NCI-H460 (cell line): ENCODE measurements at regions not wholly inside any gene's neighbourhood (a gene's known extent, or its start where the extent isn't known, plus 50 kb on each side); places are given as distances from the start of the nearest gene placed in this dataset.

Experiments used
- DNase-seq: peaks from one replicate; pipeline ENCODE4 v3.0.0-alpha.2; 2016; ENCODE audit warnings: low read depth; ENCODE audit errors: extremely low read depth

DNA sequence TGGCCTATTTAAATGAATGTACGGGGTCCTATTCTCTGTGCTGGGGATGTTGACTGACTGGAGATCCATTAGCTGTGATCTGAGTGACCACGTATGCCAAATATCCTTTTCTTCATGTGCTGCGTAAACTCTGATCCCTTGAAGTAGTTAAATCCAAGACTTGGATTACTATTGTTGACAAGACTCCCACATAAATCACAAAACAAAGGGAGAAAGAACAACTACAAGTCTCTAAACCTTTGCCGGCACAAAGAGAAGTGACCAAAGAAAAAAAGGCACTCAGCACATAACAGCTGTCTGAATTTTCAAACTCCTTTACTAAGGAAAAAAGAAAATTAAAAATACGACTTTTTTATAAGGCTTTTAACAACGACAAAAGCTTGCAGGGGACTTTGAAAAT is 559.9 kb upstream of the CDH8 start:
- DNase-seq, result no peak

DNA sequence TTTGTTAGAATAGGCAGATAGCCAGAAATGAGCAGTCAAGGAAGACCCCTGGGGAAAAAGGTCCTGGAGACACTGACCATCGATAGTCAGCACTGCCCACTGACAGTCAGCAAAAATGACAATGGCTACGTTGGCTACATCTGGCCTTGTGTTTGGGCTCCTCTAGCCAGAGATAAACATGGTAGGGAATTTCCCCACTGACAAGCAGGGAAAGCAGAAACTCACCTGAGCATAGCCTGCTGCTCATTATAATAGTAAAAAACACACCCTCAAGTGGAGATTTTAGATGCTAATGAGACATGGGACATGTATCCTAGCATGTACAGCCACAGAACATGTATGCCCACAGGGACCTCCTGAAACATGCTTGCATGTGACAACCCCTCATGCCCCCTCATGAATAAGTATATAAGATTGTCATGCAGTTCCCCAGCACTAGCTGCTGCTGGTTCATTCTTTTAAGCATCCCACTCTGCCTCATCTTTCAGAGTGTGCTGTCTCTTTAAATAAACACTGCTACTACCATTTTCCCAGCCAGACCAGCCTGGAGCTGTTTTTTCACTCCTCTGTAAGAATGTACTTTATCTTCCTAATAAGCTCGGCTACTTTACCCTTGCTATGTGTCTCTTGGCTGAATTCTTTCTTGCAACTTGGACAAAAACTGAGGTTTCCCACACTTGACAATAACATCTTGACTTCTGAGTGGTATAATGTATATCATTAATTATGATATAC is 550.1 kb upstream of the CDH8 start:
- no peak for DNase-seq

DNA sequence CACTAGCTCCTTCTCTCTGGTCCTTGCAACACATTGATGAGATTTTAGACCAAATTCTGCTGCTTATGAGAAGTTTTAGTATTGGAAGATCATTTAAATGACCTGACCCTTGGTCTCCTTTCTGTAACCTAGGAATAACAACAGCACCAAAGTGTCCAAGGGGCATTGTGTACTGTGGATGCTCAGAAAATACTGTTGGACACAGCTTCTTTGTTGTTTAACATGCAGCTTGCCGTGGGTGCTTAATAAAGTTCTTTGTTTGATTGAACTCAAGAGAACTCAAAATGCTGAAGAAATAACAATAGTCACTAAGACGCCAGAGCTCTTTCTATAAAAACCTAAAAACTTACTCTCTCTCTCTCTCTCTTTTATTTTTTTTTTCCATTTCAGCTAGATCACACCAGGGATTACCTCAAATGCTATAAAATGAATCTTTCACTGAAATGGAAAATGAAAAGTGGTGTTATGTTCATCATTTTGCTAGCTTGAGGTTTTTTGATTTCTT is 548.9 kb upstream of the CDH8 start:
- DNase-seq, result no peak

DNA sequence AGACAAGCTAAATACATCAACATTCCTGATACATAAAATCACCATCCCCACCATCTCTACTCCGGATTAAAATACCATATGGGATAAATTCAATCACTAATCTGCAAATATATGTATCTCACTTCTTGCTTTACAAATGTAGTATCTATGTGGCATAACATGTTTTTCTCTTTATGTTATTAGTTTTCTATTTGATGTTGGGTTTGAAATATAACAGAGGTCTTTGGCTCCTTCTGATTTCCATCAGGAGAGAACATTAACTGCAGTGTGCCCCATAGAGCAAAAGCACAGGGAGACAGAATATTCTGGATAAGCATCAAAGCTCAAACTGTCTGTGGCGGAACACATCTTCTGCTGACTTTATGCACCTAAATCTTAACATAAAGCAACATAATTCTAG is 547.2 kb upstream of the CDH8 start:
- no peak for DNase-seq

DNA sequence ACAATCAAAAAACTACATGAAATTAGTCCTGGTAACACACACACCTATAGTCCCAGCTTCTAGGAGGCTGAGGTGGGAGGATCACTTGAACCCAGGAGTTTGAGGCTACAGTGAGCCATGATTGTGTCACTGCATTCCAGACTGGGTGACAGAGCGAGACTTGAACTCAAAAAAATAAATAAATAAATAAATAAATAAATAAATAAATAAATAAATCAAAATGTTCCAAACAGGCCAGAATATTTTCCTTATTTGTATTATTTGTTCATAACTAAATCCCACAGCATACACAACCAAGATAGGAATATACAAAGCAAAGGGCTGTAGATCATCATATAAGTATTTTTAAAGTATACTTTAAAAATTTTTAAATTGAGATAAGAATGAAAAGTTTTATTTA is 537.2 kb upstream of the CDH8 start:
- no peak for DNase-seq

DNA sequence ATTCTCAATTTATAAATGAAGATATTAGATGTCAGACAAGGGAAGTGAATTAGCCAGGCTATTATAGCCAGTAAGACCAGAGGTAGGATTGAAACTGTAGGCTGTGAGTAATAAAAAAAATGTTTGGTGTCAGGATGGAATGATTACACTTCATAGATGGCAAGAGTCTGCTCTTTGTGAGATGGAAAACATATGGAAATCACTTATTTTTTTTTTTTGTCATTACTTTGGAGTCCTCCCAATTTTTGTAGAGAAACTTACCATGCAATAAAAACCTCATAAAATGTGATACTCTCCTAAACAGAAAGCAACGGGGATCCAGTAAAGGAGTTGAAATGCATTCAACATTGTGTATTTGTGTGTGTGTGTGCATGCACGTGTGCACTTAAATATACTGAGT is 532.7 kb upstream of the CDH8 start:
- no peak for DNase-seq

DNA sequence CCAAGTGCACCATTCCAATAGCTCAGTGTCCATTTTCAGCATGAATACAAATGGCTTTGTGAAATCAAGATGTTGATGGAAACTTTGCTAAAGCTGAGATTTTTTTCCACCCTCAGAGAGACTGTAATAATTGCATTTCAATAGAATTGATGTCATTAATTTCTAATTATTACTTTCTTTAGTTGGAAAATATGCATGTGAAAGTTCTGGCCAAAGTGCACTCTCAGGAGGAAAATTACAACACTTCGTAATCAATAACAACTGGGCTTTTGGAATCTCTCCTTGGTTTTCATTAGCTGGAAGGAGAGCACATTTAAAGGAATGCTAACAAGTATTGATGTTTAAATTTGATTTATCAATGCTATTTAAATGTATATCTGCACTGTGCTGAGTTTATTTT is 529.5 kb upstream of the CDH8 start:
- DNase-seq, result no peak

DNA sequence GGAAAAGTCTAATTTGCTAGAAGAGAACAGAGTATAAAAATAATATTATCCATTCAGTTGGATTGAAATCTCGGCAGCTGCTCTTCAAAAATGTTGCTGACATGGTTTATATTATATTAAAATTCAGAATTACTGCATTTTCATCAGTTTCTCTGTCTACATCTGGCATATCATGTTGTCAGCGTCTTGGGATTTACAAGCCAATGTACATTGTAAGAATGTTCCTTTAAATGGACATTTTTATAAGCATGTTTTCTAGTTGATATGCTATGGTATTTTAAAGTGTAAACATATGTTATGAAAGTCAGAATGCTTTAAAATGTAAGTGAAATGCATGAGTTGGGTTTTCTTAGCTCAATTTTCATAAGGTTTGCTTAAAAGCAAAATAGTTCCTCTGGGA is 528.1 kb upstream of the CDH8 start:
- DNase-seq, result no peak

DNA sequence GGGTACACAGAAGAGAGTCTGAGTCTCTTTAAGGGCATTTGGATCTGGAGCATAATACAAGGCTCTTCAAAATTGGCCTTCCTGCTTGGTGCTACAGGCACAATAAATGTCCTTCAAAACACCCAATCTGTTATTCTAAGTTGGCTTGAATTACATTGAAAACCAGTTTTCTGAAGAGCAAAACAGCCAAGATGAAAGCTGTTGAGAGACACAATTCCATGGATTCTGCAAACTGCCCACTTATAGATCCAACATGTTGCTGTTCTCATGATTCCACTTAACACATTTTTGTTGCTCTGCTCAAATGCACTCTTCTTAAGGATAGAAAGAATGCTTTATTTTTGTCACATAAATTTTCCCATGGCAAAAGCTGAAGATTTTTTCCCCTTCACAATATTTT is 525.9 kb upstream of the CDH8 start:
- no peak for DNase-seq

DNA sequence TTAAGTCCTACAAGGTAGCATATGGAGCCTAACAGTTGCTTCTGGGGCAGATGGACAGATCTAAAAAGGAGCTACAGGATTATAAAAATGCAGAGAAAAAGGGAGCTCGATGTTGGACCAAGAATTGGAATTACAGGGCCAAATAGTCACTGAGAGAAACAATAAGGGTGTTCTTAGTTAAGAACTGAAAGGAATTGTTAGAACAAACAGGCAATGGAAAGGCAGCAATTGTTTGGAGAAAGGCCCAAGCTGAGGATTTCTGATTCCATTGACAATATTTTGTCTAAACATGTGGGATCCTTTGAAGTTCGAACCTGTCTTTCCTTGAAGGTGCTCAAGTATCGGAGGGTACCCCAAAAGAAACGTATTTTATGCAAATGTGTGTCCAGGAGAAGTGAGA is 513.6 kb upstream of the CDH8 start:
- no peak for DNase-seq

DNA sequence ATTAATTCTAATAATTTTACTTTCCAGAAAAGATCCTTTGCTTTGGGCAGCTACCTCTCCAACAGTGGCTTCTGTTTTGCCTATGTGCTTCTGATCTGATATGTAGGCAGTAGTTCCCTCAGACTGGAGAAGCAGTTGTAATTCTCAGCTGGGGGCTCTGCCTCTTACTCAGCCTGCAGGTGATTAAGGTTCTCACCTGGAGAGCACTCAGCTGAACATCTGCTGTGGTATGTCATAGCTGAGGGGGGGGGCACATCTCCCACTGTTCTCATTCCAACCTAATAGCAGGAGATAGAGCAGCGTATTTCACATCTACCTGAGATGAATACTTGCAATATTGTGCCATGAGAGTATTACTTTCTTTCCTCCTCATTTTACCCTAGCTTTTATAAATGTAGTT is 511.9 kb upstream of the CDH8 start:
- DNase-seq, result no peak

DNA sequence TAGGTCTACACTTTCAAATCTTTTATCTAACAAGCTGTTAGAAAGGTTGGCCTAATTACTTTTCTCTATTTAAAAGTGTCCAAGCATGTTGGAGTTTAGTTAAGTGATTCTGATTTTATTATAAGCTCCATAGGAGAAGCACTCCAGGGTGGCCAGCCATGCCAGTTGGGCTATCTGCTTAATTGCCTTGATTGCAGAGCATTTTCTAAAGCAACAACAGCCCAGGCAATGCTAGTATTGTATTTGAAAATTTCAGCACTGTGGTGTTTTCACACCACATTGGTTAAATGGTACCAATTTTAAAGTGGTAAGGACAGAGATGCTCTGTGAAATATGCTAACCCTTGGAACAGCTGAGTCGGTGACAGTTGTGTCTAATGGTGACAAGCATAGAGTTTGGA is 510.5 kb upstream of the CDH8 start:
- DNase-seq, result no peak

DNA sequence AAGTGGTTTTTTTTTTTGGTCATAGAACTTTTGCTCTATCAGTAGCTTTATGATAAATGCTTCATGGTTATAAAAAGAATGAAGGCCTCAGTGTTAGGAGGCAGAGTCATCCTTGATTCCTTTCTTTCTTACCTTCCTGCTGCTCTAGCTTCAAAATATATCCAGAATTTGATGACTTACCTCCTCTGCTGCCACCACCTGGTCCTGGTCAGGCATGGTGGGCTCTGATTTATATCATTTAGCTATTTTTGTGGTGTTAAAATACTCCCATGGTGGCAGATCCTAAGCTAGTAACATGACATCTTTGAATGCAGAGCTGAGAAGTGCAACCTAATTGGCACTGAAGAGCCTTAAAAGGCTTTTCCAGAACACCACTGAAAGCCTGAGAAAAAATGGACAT is 508.8 kb upstream of the CDH8 start:
- DNase-seq, result no peak

DNA sequence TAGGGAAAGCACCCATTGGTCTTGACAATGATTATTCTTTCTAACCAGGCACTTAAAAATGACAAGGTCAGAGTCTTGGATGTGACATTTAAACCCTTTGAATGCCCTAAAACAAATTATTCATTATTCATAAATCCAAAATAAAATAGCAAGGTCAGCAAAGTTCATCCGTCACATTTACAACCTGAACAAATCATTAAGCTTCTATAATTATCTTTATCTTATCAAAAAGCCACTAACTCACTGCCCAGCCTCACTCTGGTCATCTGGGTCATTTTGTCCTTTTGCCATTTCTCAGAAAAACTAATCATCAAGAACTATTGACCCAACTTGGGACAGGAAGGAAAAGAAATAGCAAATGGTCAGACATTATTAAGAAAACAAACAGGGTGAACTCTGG is 507.3 kb upstream of the CDH8 start:
- DNase-seq, result no peak

DNA sequence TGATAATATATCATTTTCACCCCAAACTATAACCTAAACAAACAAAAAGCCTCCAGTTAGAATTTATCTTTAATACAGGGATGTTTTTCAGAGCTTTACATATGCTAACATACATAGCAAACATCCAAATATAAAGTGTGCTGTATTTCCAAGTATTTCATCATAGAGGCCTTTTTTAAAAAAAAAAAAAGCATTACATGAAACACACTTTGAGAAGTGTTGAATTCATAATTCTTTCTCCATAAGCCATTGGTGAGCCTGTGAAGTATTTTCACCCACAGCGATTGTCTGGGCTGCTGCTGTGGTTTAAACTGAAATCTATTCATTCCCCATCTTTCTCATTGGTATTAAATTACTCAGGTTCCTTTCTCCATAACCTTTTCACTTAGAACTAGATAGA is 503.4 kb upstream of the CDH8 start:
- no peak for DNase-seq

DNA sequence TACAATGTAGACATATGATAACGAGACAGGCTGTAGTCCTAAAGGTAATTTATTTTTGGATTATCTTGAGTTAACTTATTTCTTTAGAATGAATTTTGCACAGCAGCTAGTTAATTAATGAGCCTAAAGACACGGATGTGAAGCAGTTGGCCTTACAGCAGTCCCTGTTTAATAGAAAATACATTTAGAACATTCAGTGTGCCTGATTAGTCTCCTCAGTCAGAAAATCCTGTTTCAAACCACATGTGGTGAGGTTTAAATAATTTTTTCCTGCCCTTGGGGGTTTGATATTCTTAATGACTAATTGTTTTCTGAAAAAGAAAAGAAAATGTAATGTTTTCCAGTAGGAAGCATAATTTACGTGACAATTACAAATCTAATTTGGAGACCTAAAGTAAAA is 494.2 kb upstream of the CDH8 start:
- no peak for DNase-seq

DNA sequence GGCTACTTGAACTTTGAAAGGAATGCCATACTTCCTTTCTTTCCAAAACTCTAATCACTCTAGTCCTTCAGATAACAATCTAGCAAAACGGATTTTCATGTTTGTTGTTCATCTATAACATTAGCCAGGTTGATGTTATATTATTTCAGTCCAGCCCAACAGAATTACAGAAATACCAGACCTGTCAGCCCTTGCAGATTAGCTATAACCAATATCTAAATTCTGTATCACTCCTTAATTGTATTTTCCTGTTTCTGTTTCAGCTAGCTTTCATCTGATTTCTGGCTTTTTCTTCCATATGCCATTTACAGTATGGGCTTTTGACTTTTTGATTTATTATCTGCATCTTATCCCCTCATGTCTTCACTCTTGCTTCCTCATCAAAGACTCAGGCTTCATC is 479.8 kb upstream of the CDH8 start:
- no peak for DNase-seq

DNA sequence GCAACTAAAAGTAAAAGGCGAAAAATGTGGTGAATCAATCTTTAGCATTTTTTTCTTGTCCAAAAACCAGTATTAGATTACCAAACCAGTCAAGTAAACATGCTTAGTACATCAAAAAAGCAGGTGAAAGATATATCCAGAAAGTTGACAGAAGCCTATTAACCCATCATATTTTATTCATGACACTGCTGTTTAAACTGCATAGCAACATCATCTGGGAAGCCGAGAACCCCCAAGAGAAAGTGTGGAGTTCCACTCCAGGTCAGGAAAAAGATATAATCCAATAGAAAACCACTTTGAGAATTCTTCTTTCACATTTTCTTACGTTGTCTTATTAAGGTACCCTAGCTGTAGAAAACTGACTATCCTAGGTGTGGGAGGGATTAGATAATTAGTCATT is 466.8 kb upstream of the CDH8 start:
- DNase-seq, result no peak

DNA sequence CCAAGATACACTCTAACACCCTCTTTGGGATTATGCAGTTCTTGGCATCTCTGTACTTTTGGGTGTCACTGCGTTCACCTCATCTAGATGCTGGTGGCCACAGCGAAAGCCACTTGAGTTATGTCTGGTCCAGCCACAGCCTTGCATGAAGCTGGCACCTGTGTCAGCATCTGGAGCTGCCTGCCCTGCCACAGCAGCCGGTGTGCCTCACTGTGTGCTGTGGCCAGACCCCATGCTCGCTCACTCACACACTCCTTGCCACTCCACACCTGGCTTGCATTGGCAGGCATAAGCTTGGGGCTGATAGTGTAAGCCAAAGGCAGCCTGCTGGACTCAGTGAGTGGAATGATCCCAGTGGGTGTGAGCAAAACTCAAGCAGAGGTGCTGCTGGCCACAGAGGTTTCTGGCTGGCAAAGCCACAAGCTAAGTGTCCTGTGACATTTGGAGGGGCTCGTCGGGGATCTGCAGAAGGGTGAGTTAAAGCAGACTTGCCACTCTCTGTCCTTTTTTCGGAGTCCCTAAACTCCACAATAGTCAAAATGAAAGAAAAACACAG is 442.7 kb upstream of the CDH8 start:
- DNase-seq, result no peak

DNA sequence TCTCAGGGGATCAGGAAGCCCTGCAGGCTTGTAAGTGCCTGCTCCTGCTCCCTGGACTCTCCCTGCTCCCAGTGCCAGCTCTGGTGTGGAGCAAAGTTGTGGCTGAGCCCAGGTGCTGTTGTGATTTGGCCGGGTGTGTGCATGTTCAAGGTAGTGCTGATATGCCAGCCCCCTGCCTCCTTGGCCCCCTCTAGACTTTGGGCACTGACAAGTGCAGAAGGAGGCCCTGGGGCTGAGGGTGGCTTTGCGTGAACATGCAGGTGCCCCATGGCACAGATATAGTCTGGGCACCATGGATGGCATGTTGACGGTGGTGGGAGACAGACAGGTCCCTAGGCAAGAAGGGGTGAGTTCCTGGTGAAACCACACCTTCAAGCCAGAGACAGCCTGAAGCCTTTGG is 441.6 kb upstream of the CDH8 start:
- no peak for DNase-seq

DNA sequence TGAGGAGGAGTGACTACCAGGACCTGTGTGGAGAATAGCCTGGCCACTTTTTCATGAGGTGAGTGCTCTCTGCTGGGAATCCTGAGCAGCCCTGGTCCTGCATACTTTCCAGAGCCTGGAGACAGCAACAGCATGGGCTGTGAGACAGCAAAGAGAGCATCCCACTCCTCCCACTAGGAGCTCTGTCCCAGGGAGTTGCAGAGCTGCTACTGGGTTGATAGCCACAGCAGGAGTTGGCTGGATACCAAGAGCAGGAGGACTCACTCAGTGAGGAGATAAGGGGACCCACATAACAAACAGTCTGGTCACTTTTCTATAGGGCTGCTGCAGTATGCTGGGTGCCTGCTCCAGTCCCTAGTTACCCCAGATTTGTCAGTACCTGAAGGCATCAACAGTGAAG is 439.3 kb upstream of the CDH8 start:
- no peak for DNase-seq

DNA sequence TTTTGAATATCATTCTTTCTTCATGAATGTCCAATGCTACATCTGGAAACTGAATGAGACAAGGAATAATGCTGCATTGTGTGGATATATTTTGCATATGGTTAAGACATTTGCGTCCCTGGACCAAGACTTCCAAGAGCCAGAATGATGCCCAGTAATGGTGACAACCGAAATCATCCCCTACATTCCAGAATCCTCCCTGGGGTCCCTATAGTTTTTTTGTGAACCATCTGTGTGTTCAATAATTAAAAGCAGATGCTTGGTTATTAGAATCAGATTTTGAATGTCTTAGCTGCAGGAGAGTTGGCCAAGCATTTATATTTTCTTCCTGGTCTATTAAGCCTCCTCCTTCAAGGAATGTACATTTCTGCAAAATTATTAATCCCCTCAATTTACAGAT is 426.7 kb upstream of the CDH8 start:
- DNase-seq, result no peak

DNA sequence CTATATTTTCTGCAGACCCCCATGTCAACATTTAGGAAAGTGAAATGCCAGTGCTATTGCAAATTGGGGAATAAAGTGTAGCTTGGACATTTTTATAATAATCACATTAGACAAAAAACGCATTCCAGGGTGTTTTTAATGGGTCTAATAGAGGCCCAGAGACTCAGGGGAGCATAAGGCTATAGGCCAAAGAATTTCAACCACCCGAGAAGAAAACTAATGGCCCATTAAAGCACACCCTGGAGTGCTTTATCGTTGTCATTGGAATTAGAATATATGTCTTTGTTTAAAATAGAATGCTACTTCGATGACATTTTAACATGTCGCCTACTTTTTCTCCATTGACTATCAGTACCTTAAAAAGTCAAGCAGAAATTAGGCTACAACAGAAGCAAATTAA is 414.1 kb upstream of the CDH8 start:
- no peak for DNase-seq
